Tibial nerve (tissue), 4 donors: ENCODE measurements at regions not wholly inside any gene's neighbourhood (a gene's known extent, or its start where the extent isn't known, plus 50 kb on each side); places are given as distances from the start of the nearest gene placed in this dataset.

Experiments
- EP300 ChIP-seq, 2 donors: sonication (generic); formaldehyde crosslinking; IDR thresholded peaks; one replicate each; pipeline ENCODE4 v1.6.1; 2017; ENCODE audit warnings: antibody characterized with exemption in 2 of 2, mild to moderate bottlenecking in 1 of 2
- TF ChIP-seq, protein P1 (sequence below), 5 experiments: fragments of 200-600 bp in 3 of 5; fragments of 450-650 bp in 2 of 5; sonication (generic) in 3 of 5; IDR thresholded peaks; one replicate each; pipeline ENCODE4 v1.5.1; 2016 to 2019; ENCODE audit warnings: antibody characterized with exemption in 5 of 5, mild to moderate bottlenecking in 3 of 5, moderate library complexity in 2 of 5

DNA sequence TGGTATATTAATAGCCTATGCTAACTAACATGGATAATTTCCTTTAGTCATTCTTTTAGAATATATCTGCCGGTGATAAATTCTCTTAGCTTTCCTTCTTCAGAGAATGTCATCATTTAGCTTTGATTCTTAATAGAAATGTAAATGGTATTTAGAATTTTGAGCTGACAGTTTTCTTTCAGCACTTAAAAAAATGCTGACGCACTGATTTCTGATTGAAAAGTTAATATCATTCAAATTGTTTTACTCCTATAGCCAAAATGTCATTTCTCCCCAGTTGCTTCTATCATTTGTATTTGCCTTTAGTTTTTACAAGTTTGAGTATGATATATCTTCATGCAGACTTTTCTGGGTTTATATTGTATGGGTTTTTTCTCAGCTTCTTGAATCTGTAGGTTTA is 668.0 kb downstream of the LTN1 start:
- TF ChIP-seq, protein P1, sequence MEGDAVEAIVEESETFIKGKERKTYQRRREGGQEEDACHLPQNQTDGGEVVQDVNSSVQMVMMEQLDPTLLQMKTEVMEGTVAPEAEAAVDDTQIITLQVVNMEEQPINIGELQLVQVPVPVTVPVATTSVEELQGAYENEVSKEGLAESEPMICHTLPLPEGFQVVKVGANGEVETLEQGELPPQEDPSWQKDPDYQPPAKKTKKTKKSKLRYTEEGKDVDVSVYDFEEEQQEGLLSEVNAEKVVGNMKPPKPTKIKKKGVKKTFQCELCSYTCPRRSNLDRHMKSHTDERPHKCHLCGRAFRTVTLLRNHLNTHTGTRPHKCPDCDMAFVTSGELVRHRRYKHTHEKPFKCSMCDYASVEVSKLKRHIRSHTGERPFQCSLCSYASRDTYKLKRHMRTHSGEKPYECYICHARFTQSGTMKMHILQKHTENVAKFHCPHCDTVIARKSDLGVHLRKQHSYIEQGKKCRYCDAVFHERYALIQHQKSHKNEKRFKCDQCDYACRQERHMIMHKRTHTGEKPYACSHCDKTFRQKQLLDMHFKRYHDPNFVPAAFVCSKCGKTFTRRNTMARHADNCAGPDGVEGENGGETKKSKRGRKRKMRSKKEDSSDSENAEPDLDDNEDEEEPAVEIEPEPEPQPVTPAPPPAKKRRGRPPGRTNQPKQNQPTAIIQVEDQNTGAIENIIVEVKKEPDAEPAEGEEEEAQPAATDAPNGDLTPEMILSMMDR (IDR thresholded peaks at IDR 0.05), result no peak
- TF ChIP-seq EP300 (IDR thresholded peaks at IDR 0.05), result no peak
